GM12872 (cell line): ENCODE measurements at regions not wholly inside any gene's neighbourhood (a gene's known extent, or its start where the extent isn't known, plus 50 kb on each side); places are given as distances from the start of the nearest gene placed in this dataset.

Source experiments
- CTCF ChIP-seq: IDR thresholded peaks from 3 replicates; pipeline ENCODE4 v1.5.1; 2011; ENCODE audit warnings: low read depth, mild to moderate bottlenecking, low read length, moderate library complexity; ENCODE audit not compliant: insufficient read depth

GRCh38 chr3:105137911-105138310 lies 228.8 kb upstream of the ALCAM start:
- no peak for TF ChIP-seq CTCF

- no peak for TF ChIP-seq CTCF
Measured at GRCh38 chr3:105139881-105140560, 226.7 kb upstream of the ALCAM start.

- TF ChIP-seq CTCF = no peak
Measured at GRCh38 chr3:105140899-105141367, 225.8 kb upstream of the ALCAM start.

- TF ChIP-seq CTCF = no peak
Measured at GRCh38 chr3:105144837-105145236, 221.9 kb upstream of the ALCAM start.

GRCh38 chr3:105145511-105145910 lies 221.2 kb upstream of the ALCAM start:
- no peak for TF ChIP-seq CTCF

GRCh38 chr3:105152987-105153386 lies 213.7 kb upstream of the ALCAM start:
- no peak for TF ChIP-seq CTCF

- no peak for TF ChIP-seq CTCF
Measured at GRCh38 chr3:105154692-105155091, 212.0 kb upstream of the ALCAM start.
